WI38 (cell line): ENCODE measurements at regions not wholly inside any gene's neighbourhood (a gene's known extent, or its start where the extent isn't known, plus 50 kb on each side); places are given as distances from the start of the nearest gene placed in this dataset.

Source experiments
- H3K4me3 ChIP-seq: 2 replicates; pipeline ENCODE4 v1.5.1; 2011; ENCODE audit warnings: low read depth, mild to moderate bottlenecking, control low read depth, low read length
- CTCF ChIP-seq: IDR thresholded peaks from 2 replicates; pipeline ENCODE4 v1.5.1; 2012; ENCODE audit warnings: low read depth, mild to moderate bottlenecking, control low read depth, low read length

GRCh38 chr4:187942968-187943367 lies 52.6 kb upstream of the ZFP42 start:
- H3K4me3 ChIP-seq = no peak overlapping the region
- TF ChIP-seq CTCF = no peak

GRCh38 chr4:187944179-187944578 lies 51.4 kb upstream of the ZFP42 start:
- no peak for TF ChIP-seq CTCF
- no peak overlapping the region for H3K4me3 ChIP-seq
